Glutamatergic neuron (in vitro differentiated cells): ENCODE measurements at regions not wholly inside any gene's neighbourhood (a gene's known extent, or its start where the extent isn't known, plus 50 kb on each side); places are given as distances from the start of the nearest gene placed in this dataset.

ENCODE experiments used
- DNase-seq: peaks from one replicate; pipeline ENCODE4 v3.0.0; 2022
- H3K27ac Mint-ChIP-seq: one replicate; pipeline ENCODE4 v1.8.0; 2020; ENCODE audit warnings: mild to moderate bottlenecking, mixed read lengths, inconsistent platforms; ENCODE audit not compliant: unreplicated experiment
- H3K27me3 Mint-ChIP-seq: one replicate; pipeline ENCODE4 v1.8.0; 2020; ENCODE audit warnings: mild to moderate bottlenecking, moderate library complexity, mixed read lengths, inconsistent platforms; ENCODE audit not compliant: unreplicated experiment
- H3K36me3 Mint-ChIP-seq: one replicate; pipeline ENCODE4 v1.8.0; 2020; ENCODE audit warnings: mild to moderate bottlenecking, mixed read lengths, inconsistent platforms; ENCODE audit not compliant: unreplicated experiment
- H3K4me1 Mint-ChIP-seq: one replicate; pipeline ENCODE4 v1.8.0; 2020; ENCODE audit warnings: mild to moderate bottlenecking, low read depth, mixed read lengths, inconsistent platforms; ENCODE audit not compliant: unreplicated experiment
- H3K4me3 Mint-ChIP-seq: one replicate; pipeline ENCODE4 v1.8.0; 2020; ENCODE audit warnings: mild to moderate bottlenecking, mixed read lengths, inconsistent platforms; ENCODE audit not compliant: unreplicated experiment
- H3K9me3 Mint-ChIP-seq: one replicate; pipeline ENCODE4 v1.8.0; 2020; ENCODE audit warnings: mild to moderate bottlenecking, moderate library complexity, mixed read lengths, inconsistent platforms; ENCODE audit not compliant: unreplicated experiment
- TF ChIP-seq, protein P1 (sequence below): fragments of 200-600 bp; sonication (generic); IDR thresholded peaks from one replicate; pipeline ENCODE4 v1.5.0; 2021; ENCODE audit not compliant: partially characterized antibody, unreplicated experiment

DNA sequence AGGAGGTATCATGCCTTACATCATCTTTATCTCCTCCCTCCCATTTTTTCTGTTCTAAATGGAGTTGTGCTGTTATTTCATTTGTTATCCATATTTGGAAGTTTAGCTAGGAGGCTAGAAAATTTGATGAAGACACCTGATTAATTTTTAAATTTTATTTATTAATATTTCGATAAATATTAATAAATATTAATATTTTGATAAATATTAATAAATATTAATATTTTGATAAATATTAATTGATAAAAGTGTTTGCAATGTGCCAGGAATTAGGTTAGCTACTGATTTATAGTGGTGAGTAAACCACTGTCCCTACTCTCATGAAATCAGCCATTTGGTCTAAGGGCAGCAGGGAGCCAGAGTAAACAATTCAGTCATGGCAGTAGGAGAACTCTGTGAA, 161.4 kb downstream of the GNAT3 start:
- Mint-ChIP-seq H3K4me3 (no peak overlapping the region), H3K27me3 (no peaks in the 10 kb centered on the region), H3K36me3 (no peaks in the 10 kb centered on the region), H3K27ac (no peak overlapping the region), H3K9me3 (no peaks in the 10 kb centered on the region), H3K4me1 (peaks cover 8% of the 10 kb centered on the region)
- TF ChIP-seq, protein P1, sequence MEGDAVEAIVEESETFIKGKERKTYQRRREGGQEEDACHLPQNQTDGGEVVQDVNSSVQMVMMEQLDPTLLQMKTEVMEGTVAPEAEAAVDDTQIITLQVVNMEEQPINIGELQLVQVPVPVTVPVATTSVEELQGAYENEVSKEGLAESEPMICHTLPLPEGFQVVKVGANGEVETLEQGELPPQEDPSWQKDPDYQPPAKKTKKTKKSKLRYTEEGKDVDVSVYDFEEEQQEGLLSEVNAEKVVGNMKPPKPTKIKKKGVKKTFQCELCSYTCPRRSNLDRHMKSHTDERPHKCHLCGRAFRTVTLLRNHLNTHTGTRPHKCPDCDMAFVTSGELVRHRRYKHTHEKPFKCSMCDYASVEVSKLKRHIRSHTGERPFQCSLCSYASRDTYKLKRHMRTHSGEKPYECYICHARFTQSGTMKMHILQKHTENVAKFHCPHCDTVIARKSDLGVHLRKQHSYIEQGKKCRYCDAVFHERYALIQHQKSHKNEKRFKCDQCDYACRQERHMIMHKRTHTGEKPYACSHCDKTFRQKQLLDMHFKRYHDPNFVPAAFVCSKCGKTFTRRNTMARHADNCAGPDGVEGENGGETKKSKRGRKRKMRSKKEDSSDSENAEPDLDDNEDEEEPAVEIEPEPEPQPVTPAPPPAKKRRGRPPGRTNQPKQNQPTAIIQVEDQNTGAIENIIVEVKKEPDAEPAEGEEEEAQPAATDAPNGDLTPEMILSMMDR: no peak
- no peak for DNase-seq

DNA sequence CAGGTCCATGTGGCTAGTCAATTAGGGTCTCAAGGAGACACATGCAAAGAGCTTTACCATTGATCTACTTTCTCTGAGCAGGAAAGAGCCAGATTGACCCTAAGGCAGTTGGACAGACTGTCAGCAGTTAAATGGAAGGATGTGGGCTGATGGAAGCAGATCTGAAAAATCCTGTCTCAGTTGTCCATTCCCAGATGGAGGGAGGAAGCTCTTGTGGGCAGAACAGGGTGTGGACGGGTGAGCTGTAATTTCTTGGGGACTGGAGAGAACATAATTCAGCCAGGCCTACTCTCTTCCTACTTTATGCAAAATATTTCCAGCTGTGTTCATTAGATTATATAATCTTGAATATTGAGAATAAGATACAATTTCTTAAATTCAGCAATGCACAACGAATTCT, 163.6 kb downstream of the GNAT3 start:
- no peak for DNase-seq
- Mint-ChIP-seq H3K36me3 (no peaks in the 10 kb centered on the region), H3K4me1 (peaks cover 8% of the 10 kb centered on the region), H3K4me3 (no peak overlapping the region), H3K9me3 (no peaks in the 10 kb centered on the region), H3K27ac (no peak overlapping the region), H3K27me3 (no peaks in the 10 kb centered on the region)
- TF ChIP-seq, protein P1: no peak

DNA sequence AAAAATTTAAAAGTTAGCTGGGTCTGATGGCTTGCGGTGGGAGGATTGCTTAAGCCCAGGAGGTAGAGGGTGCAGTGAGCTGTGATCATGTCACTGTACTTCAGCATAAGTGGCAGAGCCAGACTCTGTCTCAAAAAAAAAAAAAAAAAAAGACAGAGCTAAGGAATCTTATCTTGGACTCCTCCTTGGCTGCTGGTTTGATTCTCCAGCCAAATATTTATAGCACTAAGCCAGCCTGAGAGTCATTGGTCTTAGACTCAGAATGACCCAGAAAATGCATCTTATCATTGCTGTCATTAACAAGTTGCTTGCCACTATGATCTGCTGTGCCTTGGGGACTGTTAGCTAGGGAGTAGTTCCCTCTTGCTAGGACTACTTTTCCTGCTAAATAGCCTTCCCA, 164.7 kb downstream of the GNAT3 start:
- H3K9me3 Mint-ChIP-seq: no peaks in the 10 kb centered on the region
- no peak for DNase-seq
- H3K36me3 Mint-ChIP-seq: no peaks in the 10 kb centered on the region
- no peak overlapping the region for H3K4me3 Mint-ChIP-seq
- peaks cover 8% of the 10 kb centered on the region for H3K4me1 Mint-ChIP-seq
- TF ChIP-seq, protein P1: no peak
- no peaks in the 10 kb centered on the region for H3K27me3 Mint-ChIP-seq
- H3K27ac Mint-ChIP-seq: no peak overlapping the region

DNA sequence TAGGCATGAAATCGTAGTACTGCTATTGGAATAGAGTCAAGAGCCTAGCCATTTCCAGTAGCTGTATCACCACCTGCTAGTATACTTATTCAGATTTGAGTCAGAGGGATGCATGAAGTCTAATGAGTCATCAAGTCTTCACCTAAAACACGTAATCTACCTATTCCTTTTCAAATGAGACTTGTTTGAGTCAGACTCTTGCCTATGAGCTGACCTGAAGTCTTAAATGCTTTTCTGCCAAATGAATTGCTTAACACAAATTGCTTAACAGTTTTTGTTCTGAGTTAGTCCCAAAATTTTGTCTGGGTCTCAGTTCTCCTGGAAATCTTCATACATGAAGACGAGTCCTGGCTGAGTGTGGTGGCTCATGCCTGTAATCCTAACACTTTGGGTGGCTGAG, 165.2 kb downstream of the GNAT3 start:
- H3K27ac Mint-ChIP-seq: no peak overlapping the region
- H3K9me3 Mint-ChIP-seq: no peaks in the 10 kb centered on the region
- H3K27me3 Mint-ChIP-seq: no peaks in the 10 kb centered on the region
- no peaks in the 10 kb centered on the region for H3K36me3 Mint-ChIP-seq
- no peak for DNase-seq
- no peak overlapping the region for H3K4me3 Mint-ChIP-seq
- TF ChIP-seq, protein P1: no peak
- H3K4me1 Mint-ChIP-seq: peaks cover 8% of the 10 kb centered on the region

DNA sequence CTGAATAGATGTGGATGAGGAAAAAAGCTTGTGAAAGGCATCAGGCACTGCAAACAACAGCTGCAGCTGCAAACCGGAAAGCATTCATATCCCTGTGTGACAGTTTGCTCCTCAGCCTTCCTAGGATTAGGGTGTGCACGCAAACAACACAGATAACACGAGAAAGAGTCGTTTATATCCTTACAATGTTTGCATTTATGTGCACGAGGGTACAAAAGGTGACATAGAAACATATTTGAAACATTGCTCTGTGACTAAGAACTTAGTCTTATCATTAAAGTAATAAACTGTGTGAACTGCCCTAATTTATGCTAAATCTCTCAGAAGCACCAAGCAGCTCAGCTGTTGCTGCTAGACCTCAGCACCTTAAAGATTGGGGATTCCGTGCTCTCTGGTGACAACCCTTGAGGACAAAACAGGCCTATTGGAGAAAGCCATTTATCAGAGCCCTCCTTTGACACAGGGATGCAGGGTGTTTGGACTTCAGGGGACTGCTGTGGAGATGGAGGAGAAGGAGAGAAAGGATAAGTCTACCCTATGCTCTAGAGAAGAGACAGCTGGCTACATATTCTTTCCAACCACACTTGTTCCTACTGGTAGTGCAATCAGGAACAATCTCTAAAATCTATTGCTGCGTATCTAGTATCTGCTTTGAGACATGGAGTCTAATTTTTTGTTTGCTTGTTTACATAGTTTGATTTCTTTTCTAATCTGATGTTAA, 176.2 kb downstream of the GNAT3 start:
- no peak for DNase-seq
- H3K9me3 Mint-ChIP-seq: no peaks in the 10 kb centered on the region
- peaks cover 1% of the 10 kb centered on the region for H3K27me3 Mint-ChIP-seq
- TF ChIP-seq, protein P1: no peak
- H3K27ac Mint-ChIP-seq: peak overlapping the region; percentile 43
- no peak overlapping the region for H3K4me3 Mint-ChIP-seq
- no peaks in the 10 kb centered on the region for H3K36me3 Mint-ChIP-seq
- H3K4me1 Mint-ChIP-seq: peaks cover 17% of the 10 kb centered on the region
